OCI-M1 (cell line): ENCODE measurements at regions not wholly inside any gene's neighbourhood (a gene's known extent, or its start where the extent isn't known, plus 50 kb on each side); places are given as distances from the start of the nearest gene placed in this dataset.

ENCODE experiments used
- DNase-seq: peaks from one replicate; lab custom pipeline; 2025; lab: John Stamatoyannopoulos, UW

- DNase-seq: peak; percentile 81
Observed at GRCh38 chr7:106957766-106958165, 86.7 kb upstream of the PRKAR2B start.

- DNase-seq: peak; percentile 13
Observed at GRCh38 chr7:106959753-106960152, 84.8 kb upstream of the PRKAR2B start.

DNA sequence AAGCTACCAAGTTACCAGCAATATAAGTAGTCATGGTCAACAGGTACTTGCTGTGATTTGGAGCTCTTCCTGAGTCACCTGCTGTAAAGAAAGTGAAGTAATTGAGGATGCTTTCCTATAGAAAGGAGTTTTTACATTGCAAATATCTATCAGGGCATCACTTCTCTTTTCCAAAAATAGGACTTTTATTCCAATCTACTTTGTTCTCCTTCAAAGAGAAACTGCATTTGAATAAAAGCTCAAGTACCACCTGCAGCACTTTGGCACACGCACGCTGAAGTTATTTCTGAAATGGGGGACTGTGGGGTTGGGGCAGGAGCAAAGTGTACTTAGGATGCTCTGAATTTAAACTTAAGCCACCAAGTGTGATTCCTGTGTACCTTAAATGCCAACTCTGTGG is 81.8 kb upstream of the PRKAR2B start:
- DNase-seq: no peak

GRCh38 chr7:106964466-106964865 is 80.0 kb upstream of the PRKAR2B start:
- DNase-seq: peak; percentile 24

DNA sequence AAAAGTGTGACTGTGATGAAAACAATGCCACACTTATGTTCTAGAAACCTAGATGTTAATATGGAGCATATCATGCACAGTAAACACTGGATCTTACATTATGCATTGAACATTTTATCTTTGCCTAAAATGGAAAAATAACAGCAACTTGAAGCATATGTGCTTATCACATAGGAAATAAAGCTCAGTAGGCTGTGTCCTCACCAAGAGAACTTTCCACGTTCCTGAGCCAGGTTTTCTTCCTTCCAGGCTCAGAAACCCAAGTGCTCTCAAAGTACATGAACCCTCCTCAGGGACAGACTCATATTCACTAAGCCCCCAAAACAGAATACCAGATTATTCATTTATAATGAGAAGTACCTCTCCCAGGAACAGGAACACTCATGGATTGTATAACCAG is 79.4 kb upstream of the PRKAR2B start:
- DNase-seq: no peak

- no peak for DNase-seq
Observed at GRCh38 chr7:106966121-106966520, 78.4 kb upstream of the PRKAR2B start.

DNA sequence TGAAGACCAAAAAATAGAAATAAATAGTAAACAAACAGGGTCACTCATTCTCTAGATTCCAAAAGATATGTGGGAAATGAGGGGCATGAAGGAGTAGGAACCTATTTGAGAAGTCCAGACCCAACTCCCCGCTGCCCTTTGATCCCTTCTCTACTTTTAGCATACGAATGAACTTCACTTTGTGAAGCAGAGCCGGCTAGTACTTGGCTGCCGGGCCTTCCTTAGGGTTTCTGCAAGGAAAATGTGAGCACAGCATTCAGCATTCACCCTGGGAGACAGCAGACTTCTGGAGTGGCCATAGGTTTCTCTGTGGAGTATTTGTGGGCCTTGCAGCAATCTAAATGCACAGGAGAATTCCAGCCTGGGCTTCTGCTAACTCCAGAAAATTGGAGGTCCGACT is 76.3 kb upstream of the PRKAR2B start:
- no peak for DNase-seq

DNA sequence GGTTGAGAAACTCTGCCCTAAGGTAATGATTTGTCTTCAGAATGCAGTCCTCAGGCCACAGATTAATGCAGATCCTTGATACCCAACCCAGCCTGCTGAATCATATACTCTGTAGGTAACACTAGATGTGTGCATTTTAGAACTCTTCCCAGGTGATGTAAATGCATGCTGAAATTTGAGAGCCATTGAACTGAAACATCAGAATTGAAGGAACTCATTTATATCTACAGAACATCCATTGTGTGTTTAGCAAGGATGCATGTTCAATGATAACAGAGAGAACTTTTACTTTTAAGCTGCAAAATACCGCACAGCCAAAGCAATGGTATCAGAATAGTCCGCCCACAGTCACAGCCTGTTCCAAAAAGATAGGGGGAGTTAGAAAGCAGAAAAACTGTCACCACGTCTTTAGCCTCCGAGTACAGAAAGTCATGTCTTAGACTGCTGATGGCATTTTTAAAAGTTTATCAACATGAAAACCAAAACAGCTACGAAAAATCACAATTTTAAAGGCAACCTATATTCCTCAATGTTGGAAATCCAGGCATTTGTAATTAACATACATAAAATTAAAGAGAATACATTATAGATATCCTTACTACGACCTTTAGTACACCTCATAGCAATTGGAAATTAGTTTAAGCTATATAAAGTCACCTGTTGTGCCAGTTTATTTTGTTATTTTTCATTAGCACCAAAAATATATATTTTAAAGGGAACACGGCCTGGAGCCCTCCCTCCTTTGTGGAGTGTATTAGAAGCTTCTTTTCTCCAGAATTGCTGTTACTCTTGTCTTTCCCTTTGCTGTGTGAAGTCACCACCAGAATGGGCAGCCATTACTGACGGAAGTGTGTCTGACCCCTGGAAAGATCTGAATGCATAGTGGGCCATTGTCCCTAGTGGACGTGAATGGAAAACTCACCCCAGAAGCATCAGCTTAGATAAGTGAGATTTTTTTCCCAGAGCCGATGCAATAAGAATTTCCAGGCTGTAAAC is 65.8 kb upstream of the PRKAR2B start:
- peak; percentile 88 for DNase-seq

DNA sequence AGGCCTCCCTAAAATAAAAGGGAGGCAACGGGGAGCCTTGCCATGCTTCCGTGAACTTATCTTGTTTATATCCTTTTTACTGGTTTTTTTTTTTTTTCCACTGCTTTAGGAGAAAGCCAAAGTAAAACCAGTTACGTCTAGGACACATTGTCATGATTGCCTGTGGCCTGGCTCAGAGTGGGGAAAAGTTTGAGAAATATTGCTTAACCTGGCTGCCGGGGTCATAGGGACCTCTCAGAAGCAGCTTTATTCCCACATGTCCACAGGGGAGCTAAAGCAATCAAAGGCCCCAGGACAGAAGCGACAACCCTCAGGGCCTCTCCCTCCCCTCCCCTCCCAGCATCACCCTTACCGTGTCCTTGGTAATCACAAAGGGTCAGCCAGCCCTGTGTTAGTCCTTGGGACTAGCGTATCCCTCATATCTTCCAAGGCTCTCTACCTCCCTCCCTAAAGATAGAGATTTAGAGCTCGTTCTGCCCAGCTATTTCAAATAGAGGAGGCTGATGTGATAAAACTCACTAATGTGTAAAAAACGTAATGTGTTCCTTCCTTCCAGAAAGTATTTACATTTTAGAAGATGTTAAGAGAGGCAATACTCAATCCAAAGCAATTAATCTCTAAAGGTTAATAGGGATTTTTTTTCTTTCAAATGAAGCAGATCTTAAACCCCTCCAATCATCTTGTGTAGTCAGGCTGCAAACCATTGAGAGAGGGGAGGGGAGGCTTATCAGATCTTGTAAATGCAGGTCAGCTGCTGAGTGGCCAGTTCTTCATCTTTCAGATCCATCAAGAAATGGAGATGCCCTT is 64.8 kb upstream of the PRKAR2B start:
- peak; percentile 15 for DNase-seq

DNA sequence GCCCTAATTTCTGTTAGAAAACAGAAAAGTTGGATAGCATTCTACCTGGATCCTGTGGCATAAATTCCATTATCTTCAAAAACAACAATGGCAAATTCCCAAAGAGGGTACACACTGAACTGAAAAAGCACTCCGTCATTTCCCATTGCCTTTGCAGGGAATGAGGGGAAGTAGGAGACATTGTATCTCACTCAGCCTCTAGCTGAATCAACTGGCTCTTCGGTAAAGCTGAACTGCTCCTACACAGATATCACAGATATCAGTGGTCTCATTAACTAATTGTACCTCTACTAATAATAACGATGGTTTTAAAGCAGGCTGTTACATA is 64.2 kb upstream of the PRKAR2B start:
- no peak for DNase-seq

- DNase-seq: no peak
Observed at GRCh38 chr7:106982415-106982814, 62.1 kb upstream of the PRKAR2B start.

DNA sequence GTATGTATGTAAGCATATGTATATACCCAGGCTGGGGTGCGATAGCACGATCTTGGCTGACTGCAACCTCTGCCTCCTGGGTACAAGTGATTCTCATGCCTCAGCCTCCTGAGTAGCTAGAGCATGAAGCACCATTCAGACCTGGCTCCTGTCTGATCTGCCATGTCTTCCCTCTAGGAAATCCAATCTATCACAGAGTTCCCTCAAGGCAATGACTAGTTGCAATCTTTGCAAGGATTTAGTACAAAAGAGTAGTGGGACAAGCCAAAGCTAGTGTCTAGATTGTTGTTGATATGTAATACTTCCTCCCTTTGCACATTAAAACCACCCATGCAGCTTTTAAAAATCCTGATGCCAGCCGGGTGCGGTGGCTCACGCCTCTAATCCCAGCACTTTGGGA is 60.5 kb upstream of the PRKAR2B start:
- DNase-seq: no peak

DNA sequence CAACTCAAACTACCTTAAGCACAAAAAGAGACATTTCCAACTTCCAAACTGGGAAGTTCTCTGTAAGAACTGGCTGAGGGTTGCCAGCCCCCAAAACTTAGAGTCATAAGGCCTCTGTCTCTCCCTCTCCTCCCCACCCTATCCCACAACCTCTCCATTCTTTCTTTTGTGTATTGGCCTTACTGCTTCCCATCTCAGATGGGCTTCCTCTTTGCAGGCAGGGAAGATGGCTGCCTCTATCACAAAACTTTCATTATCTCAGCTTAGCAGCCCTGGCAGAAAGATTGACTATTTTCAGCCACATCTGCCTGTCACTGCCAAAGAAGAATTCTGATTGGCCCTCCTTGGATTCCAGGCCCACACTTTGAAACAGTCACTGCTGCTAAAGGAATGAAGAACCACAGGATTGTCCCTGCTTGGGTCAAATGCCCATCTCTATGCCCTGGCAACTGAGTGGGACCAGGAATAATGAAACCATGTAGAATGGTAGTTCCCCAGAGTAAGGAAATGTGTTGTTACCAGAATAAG is 58.0 kb upstream of the PRKAR2B start:
- peak; percentile 84 for DNase-seq

- no peak for DNase-seq
Observed at GRCh38 chr7:106987777-106988176, 56.7 kb upstream of the PRKAR2B start.

- DNase-seq: no peak
Observed at GRCh38 chr7:106992511-106992910, 52.0 kb upstream of the PRKAR2B start.
